KOPT-K1 (cell line): ENCODE measurements at regions not wholly inside any gene's neighbourhood (a gene's known extent, or its start where the extent isn't known, plus 50 kb on each side); places are given as distances from the start of the nearest gene placed in this dataset.
"Not testable (repeated sequence)": the region's sequence is repeated elsewhere in the genome, so short reads cannot be mapped to it uniquely, and the experiment has no call there.

Experiments
- H3K27ac ChIP-seq: fragments of 200-600 bp; sonication (generic); 2 replicates; pipeline ENCODE4 v1.5.1; 2016; ENCODE audit warnings: antibody characterized with exemption, mild to moderate bottlenecking, low read depth, low read length; ENCODE audit not compliant: poor library complexity, severe bottlenecking
- H3K36me3 ChIP-seq: fragments of 200-600 bp; sonication (generic); 2 replicates; pipeline ENCODE4 v1.5.1; 2017; ENCODE audit warnings: antibody characterized with exemption, mild to moderate bottlenecking, low read length, moderate library complexity; ENCODE audit not compliant: insufficient read depth
- H3K9me3 ChIP-seq: fragments of 200-600 bp; sonication (generic); 2 replicates; pipeline ENCODE4 v1.5.1; 2017; ENCODE audit warnings: antibody characterized with exemption, low read length, mild to moderate bottlenecking; ENCODE audit not compliant: insufficient read depth, poor library complexity, severe bottlenecking

GRCh38 chr4:79764120-79764519 lies 308.9 kb downstream of the ANTXR2 start:
- no peaks in the 10 kb centered on the region for H3K36me3 ChIP-seq
- no peaks in the 10 kb centered on the region for H3K9me3 ChIP-seq
- H3K27ac ChIP-seq = no peak overlapping the region

- no peaks in the 10 kb centered on the region for H3K9me3 ChIP-seq
- H3K27ac ChIP-seq = no peak overlapping the region
- no peaks in the 10 kb centered on the region for H3K36me3 ChIP-seq
These were observed 309.4 kb downstream of the ANTXR2 start for GRCh38 chr4:79763486-79764075.

GRCh38 chr4:79759793-79760192 lies 313.2 kb downstream of the ANTXR2 start:
- H3K9me3 ChIP-seq = no peaks in the 10 kb centered on the region
- no peak overlapping the region for H3K27ac ChIP-seq

GRCh38 chr4:79757600-79757999 lies 315.4 kb downstream of the ANTXR2 start:
- Histone ChIP-seq H3K36me3 (no peaks in the 10 kb centered on the region), H3K27ac (no peak overlapping the region), H3K9me3 (no peaks in the 10 kb centered on the region)

More at GRCh38 chr4:79759793-79760192, 313.2 kb downstream of the ANTXR2 start:
- no peaks in the 10 kb centered on the region for H3K36me3 ChIP-seq

- no peak overlapping the region for H3K27ac ChIP-seq
- H3K9me3 ChIP-seq = no peaks in the 10 kb centered on the region
- H3K36me3 ChIP-seq = no peaks in the 10 kb centered on the region
These were observed 316.7 kb downstream of the ANTXR2 start for GRCh38 chr4:79756140-79756895.

GRCh38 chr4:79748835-79749234 lies 324.2 kb downstream of the ANTXR2 start:
- Histone ChIP-seq H3K27ac (no peak overlapping the region), H3K36me3 (no peaks in the 10 kb centered on the region), H3K9me3 (no peaks in the 10 kb centered on the region)

- Histone ChIP-seq H3K36me3 (no peaks in the 10 kb centered on the region), H3K9me3 (no peaks in the 10 kb centered on the region), H3K27ac (no peak overlapping the region)
These were observed 325.8 kb downstream of the ANTXR2 start for GRCh38 chr4:79747252-79747651.

- Histone ChIP-seq H3K36me3 (no peaks in the 10 kb centered on the region), H3K27ac (no peak overlapping the region), H3K9me3 (no peaks in the 10 kb centered on the region)
These were observed 330.0 kb downstream of the ANTXR2 start for GRCh38 chr4:79743014-79743413.

GRCh38 chr4:79739912-79740311 lies 331.9 kb upstream of the GK2 start:
- Histone ChIP-seq H3K27ac (no peak overlapping the region), H3K9me3 (no peaks in the 10 kb centered on the region), H3K36me3 (no peaks in the 10 kb centered on the region)

GRCh38 chr4:79723507-79723906 lies 315.5 kb upstream of the GK2 start:
- Histone ChIP-seq H3K9me3 (no peaks in the 10 kb centered on the region), H3K36me3 (no peaks in the 10 kb centered on the region), H3K27ac (no peak overlapping the region)

- Histone ChIP-seq H3K36me3 (no peaks in the 10 kb centered on the region), H3K9me3 (peaks cover 16% of the 10 kb centered on the region), H3K27ac (no peak overlapping the region)
These were observed 292.3 kb upstream of the GK2 start for GRCh38 chr4:79700356-79700755.

GRCh38 chr4:79697444-79697843 lies 289.4 kb upstream of the GK2 start:
- peaks cover 25% of the 10 kb centered on the region for H3K9me3 ChIP-seq
- no peaks in the 10 kb centered on the region for H3K36me3 ChIP-seq
- no peak overlapping the region for H3K27ac ChIP-seq

- not testable (repeated sequence) for H3K27ac ChIP-seq, H3K36me3 ChIP-seq
- H3K9me3 ChIP-seq = peaks cover 25% of the 10 kb centered on the region
These were observed 288.5 kb upstream of the GK2 start for GRCh38 chr4:79696534-79696933.

- H3K36me3 ChIP-seq = no peaks in the 10 kb centered on the region
- H3K27ac ChIP-seq = no peak overlapping the region
- H3K9me3 ChIP-seq = peaks cover 25% of the 10 kb centered on the region
These were observed 287.8 kb upstream of the GK2 start for GRCh38 chr4:79695848-79696247.

- Histone ChIP-seq H3K27ac (no peak overlapping the region), H3K9me3 (peaks cover 10% of the 10 kb centered on the region), H3K36me3 (no peaks in the 10 kb centered on the region)
These were observed 281.7 kb upstream of the GK2 start for GRCh38 chr4:79689740-79690139.

GRCh38 chr4:79688691-79689090 lies 280.7 kb upstream of the GK2 start:
- peaks cover 13% of the 10 kb centered on the region for H3K9me3 ChIP-seq
- H3K27ac ChIP-seq = no peak overlapping the region
- no peaks in the 10 kb centered on the region for H3K36me3 ChIP-seq
